GM19043 (cell line): ENCODE measurements at regions not wholly inside any gene's neighbourhood (a gene's known extent, or its start where the extent isn't known, plus 50 kb on each side); places are given as distances from the start of the nearest gene placed in this dataset.

ENCODE experiments used
- ATAC-seq: cut with Tn5 transposase; IDR thresholded peaks from one replicate; pipeline ENCODE4 v1.9.1; 2021; ENCODE audit warnings: low read depth; ENCODE audit not compliant: unreplicated experiment

GRCh38 chr5:133779828-133780475 lies 167.6 kb upstream of the FSTL4 start:
- ATAC-seq, result no peak

- no peak for ATAC-seq
Observed at GRCh38 chr5:133778636-133779035, 166.3 kb upstream of the FSTL4 start.

- no peak for ATAC-seq
Observed at GRCh38 chr5:133777951-133778350, 165.6 kb upstream of the FSTL4 start.

- no peak for ATAC-seq
Observed at GRCh38 chr5:133775584-133776304, 163.4 kb upstream of the FSTL4 start.

GRCh38 chr5:133773247-133774202 lies 161.2 kb upstream of the FSTL4 start:
- ATAC-seq, result no peak

GRCh38 chr5:133769842-133770241 lies 157.5 kb upstream of the FSTL4 start:
- no peak for ATAC-seq

- no peak for ATAC-seq
Observed at GRCh38 chr5:133763744-133764143, 151.4 kb upstream of the FSTL4 start.

- no peak for ATAC-seq
Observed at GRCh38 chr5:133761632-133762031, 149.3 kb upstream of the FSTL4 start.

- no peak for ATAC-seq
Observed at GRCh38 chr5:133760532-133760931, 148.2 kb upstream of the FSTL4 start.

- ATAC-seq, result no peak
Observed at GRCh38 chr5:133758641-133759040, 146.3 kb upstream of the FSTL4 start.

GRCh38 chr5:133757396-133757945 lies 145.1 kb upstream of the FSTL4 start:
- no peak for ATAC-seq

- no peak for ATAC-seq
Observed at GRCh38 chr5:133756756-133757155, 144.4 kb upstream of the FSTL4 start.

- no peak for ATAC-seq
Observed at GRCh38 chr5:133756036-133756435, 143.7 kb upstream of the FSTL4 start.

GRCh38 chr5:133754575-133755169 lies 142.3 kb upstream of the FSTL4 start:
- ATAC-seq, result no peak

GRCh38 chr5:133753856-133754255 lies 141.5 kb upstream of the FSTL4 start:
- ATAC-seq, result no peak

GRCh38 chr5:133751846-133752245 lies 139.5 kb upstream of the FSTL4 start:
- no peak for ATAC-seq

- no peak for ATAC-seq
Observed at GRCh38 chr5:133751421-133751820, 139.1 kb upstream of the FSTL4 start.

GRCh38 chr5:133750856-133751255 lies 138.5 kb upstream of the FSTL4 start:
- no peak for ATAC-seq

- no peak for ATAC-seq
Observed at GRCh38 chr5:133750356-133750755, 138.0 kb upstream of the FSTL4 start.

- no peak for ATAC-seq
Observed at GRCh38 chr5:133749331-133749985, 137.1 kb upstream of the FSTL4 start.
